WTC11 (cell line): ENCODE measurements at regions not wholly inside any gene's neighbourhood (a gene's known extent, or its start where the extent isn't known, plus 50 kb on each side); places are given as distances from the start of the nearest gene placed in this dataset.

ENCODE experiments used
- ATAC-seq: fragments of 200-7000 bp; cut with Tn5 transposase; 2 replicates; pipeline ENCODE4 v1.10.0; 2021; ENCODE audit warnings: mild to moderate bottlenecking, moderate library complexity
- CTCF ChIA-PET: fragments of 300-600 bp; sonication (Branson Sonifier 250); formaldehyde crosslinking; loops from one replicate; lab custom pipeline; 2021; ENCODE audit warnings: antibody characterized with exemption; lab: Charles Lee
- POLR2A ChIA-PET: fragments of 350-600 bp; sonication (Branson Sonifier 250); formaldehyde crosslinking; loops from one replicate; lab custom pipeline; 2021; ENCODE audit warnings: antibody characterized with exemption; lab: Charles Lee
- DNase-seq: peaks from one replicate; pipeline ENCODE4 v3.0.0; 2021; ENCODE audit warnings: low spot score
- H3K27ac Mint-ChIP-seq: 2 replicates; pipeline ENCODE4 v1.8.0; 2021; ENCODE audit warnings: mixed read lengths
- H3K27me3 Mint-ChIP-seq: 2 replicates; pipeline ENCODE4 v1.8.0; 2021; ENCODE audit warnings: low read depth, mild to moderate bottlenecking, moderate library complexity, mixed read lengths
- H3K36me3 Mint-ChIP-seq: 2 replicates; pipeline ENCODE4 v1.8.0; 2021; ENCODE audit warnings: mixed read lengths
- H3K4me1 Mint-ChIP-seq: 2 replicates; pipeline ENCODE4 v1.8.0; 2022; ENCODE audit warnings: mixed read lengths
- H3K4me3 Mint-ChIP-seq: 2 replicates; pipeline ENCODE4 v1.8.0; 2021; ENCODE audit warnings: mild to moderate bottlenecking, moderate library complexity, mixed read lengths
- H3K9me3 Mint-ChIP-seq: 2 replicates; pipeline ENCODE4 v1.8.0; 2021; ENCODE audit warnings: mixed read lengths
- ELF4 ChIP-seq: sonication (generic); formaldehyde crosslinking; IDR thresholded peaks from 2 replicates; pipeline ENCODE4 v1.8.1; 2022; ENCODE audit warnings: low read depth, mild to moderate bottlenecking, moderate library complexity, missing genetic modification reagents
- EMX1 ChIP-seq: fragments of 250-450 bp; sonication (Bioruptor Pico); IDR thresholded peaks from 2 replicates; pipeline ENCODE4 v1.8.0; 2021; ENCODE audit warnings: mild to moderate bottlenecking
- ETV6 ChIP-seq: sonication (generic); formaldehyde crosslinking; IDR thresholded peaks from 2 replicates; pipeline ENCODE4 v1.8.1; 2022; ENCODE audit warnings: mild to moderate bottlenecking, missing genetic modification reagents
- FOXK1 ChIP-seq: sonication (generic); formaldehyde crosslinking; IDR thresholded peaks from 2 replicates; pipeline ENCODE4 v1.8.0; 2022; ENCODE audit warnings: mild to moderate bottlenecking, moderate library complexity, missing genetic modification reagents
- FOXP1 ChIP-seq: sonication (generic); formaldehyde crosslinking; IDR thresholded peaks from 2 replicates; pipeline ENCODE4 v1.8.0; 2022; ENCODE audit warnings: missing genetic modification reagents, mild to moderate bottlenecking, moderate library complexity, borderline replicate concordance
- GABPB1 ChIP-seq: sonication (generic); formaldehyde crosslinking; IDR thresholded peaks from 2 replicates; pipeline ENCODE4 v1.8.1; 2023; ENCODE audit warnings: mild to moderate bottlenecking, missing genetic modification reagents
- HMGA2 ChIP-seq: fragments of 250-450 bp; sonication (Bioruptor Pico); IDR thresholded peaks from 2 replicates; pipeline ENCODE4 v1.4.0; 2021; ENCODE audit warnings: mild to moderate bottlenecking, moderate library complexity
- JUN ChIP-seq: sonication (generic); formaldehyde crosslinking; IDR thresholded peaks from 2 replicates; pipeline ENCODE4 v1.8.0; 2023; ENCODE audit warnings: mild to moderate bottlenecking, missing genetic modification reagents
- NFYB ChIP-seq: sonication (generic); formaldehyde crosslinking; conservative IDR thresholded peaks from 2 replicates; pipeline ENCODE4 v1.8.0; 2022; ENCODE audit warnings: low read depth, missing genetic modification reagents
- NR1H2 ChIP-seq: sonication (generic); formaldehyde crosslinking; IDR thresholded peaks from 2 replicates; pipeline ENCODE4 v1.9.0; 2021; ENCODE audit warnings: mild to moderate bottlenecking, moderate library complexity, missing genetic modification reagents
- OVOL2 ChIP-seq: fragments of 250-450 bp; sonication (Bioruptor Pico); IDR thresholded peaks from 2 replicates; pipeline ENCODE4 v1.9.0; 2021; ENCODE audit warnings: mild to moderate bottlenecking, borderline replicate concordance
- RORB ChIP-seq: fragments of 250-450 bp; sonication (Bioruptor Pico); IDR thresholded peaks from 2 replicates; pipeline ENCODE4 v1.9.0; 2021; ENCODE audit warnings: mild to moderate bottlenecking
- SMAD4 ChIP-seq: sonication (generic); formaldehyde crosslinking; IDR thresholded peaks from 2 replicates; pipeline ENCODE4 v1.8.0; 2022; ENCODE audit warnings: mild to moderate bottlenecking, missing genetic modification reagents
- SOX15 ChIP-seq: fragments of 250-450 bp; sonication (Bioruptor Pico); IDR thresholded peaks from 2 replicates; pipeline ENCODE4 v1.9.0; 2021; ENCODE audit warnings: mild to moderate bottlenecking
- SP1 ChIP-seq: sonication (generic); formaldehyde crosslinking; conservative IDR thresholded peaks from 2 replicates; pipeline ENCODE4 v1.8.1; 2022; ENCODE audit warnings: missing genetic modification reagents
- TCF7 ChIP-seq: sonication (generic); formaldehyde crosslinking; IDR thresholded peaks from 2 replicates; pipeline ENCODE4 v1.8.0; 2022; ENCODE audit warnings: mild to moderate bottlenecking, low read depth, missing genetic modification reagents, moderate library complexity
- TEAD1 ChIP-seq: sonication (generic); formaldehyde crosslinking; IDR thresholded peaks from 2 replicates; pipeline ENCODE4 v1.8.0; 2022; ENCODE audit warnings: mild to moderate bottlenecking, missing genetic modification reagents
- ZNF138 ChIP-seq: sonication (generic); formaldehyde crosslinking; conservative IDR thresholded peaks from 2 replicates; pipeline ENCODE4 v1.8.1; 2022; ENCODE audit warnings: mild to moderate bottlenecking, moderate library complexity, missing genetic modification reagents
- TF ChIP-seq, protein P1 (sequence below): sonication (generic); formaldehyde crosslinking; IDR thresholded peaks from 2 replicates; pipeline ENCODE4 v1.8.1; 2022; ENCODE audit warnings: low read depth, mild to moderate bottlenecking, moderate library complexity, missing genetic modification reagents, borderline replicate concordance
- TF ChIP-seq, protein P2 (sequence below): fragments of 250-450 bp; sonication (Bioruptor Pico); conservative IDR thresholded peaks from 2 replicates; pipeline ENCODE4 v1.9.0; 2021; ENCODE audit warnings: mild to moderate bottlenecking
- TF ChIP-seq, protein P3 (sequence below): sonication (generic); formaldehyde crosslinking; IDR thresholded peaks from 2 replicates; pipeline ENCODE4 v1.8.0; 2023; ENCODE audit warnings: missing genetic modification reagents
- TF ChIP-seq, protein P4 (sequence below): fragments of 200-600 bp; IDR thresholded peaks from 2 replicates; pipeline ENCODE4 v1.8.0; 2022; ENCODE audit warnings: antibody characterized with exemption
- TF ChIP-seq, protein P5 (sequence below): fragments of 250-450 bp; sonication (Bioruptor Pico); IDR thresholded peaks from 2 replicates; pipeline ENCODE4 v1.9.0; 2021; ENCODE audit warnings: mild to moderate bottlenecking
- TF ChIP-seq, protein P6 (sequence below): sonication (generic); formaldehyde crosslinking; IDR thresholded peaks from 2 replicates; pipeline ENCODE4 v1.8.0; 2022; ENCODE audit warnings: mild to moderate bottlenecking, missing genetic modification reagents
- TF ChIP-seq, protein P7 (sequence below): fragments of 250-450 bp; sonication (Bioruptor Pico); IDR thresholded peaks from 2 replicates; pipeline ENCODE4 v1.8.0; 2021; ENCODE audit warnings: mild to moderate bottlenecking

DNA sequence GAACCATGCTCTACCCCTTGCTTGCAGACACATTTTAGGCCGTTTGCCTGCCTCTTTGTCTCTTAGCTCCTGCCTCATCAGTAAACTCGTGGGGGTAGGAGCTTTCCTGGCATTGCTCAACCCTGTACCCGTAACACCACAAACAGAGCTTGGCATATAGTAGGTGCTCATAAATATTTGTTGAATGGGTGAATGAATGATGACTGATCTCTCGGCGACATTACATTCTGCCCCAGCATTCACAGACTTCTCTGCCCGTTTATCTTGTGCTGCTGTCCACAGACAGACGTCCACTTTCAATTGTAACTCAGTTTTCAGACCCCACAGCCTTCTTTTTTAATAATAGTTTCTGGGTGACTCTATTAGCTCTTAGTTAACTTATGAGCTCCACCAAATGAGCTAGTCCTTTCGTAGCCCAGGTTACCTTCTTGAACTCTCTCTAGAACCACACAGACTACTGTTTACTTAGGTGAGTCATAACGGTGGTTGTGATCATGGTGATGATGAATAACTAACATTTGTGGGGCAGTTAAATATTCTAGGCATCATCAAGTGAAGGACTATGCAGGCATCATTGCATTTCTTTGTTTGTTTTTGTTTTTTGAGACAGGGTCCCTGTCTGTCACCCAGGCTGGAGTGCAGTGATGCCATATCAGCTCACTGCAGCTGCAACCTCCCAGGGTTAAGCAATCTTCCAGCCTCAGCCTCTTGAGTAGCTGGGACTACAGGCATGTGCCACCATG lies 188.4 kb downstream of the ADAMTS15 start:
- Mint-ChIP-seq H3K36me3 (no peaks in the 10 kb centered on the region), H3K4me1 (peaks cover 10% of the 10 kb centered on the region), H3K9me3 (no peaks in the 10 kb centered on the region), H3K27ac (no peak overlapping the region), H3K4me3 (no peak overlapping the region), H3K27me3 (no peaks in the 10 kb centered on the region; the same call in 1 of the 2 replicates)
- POLR2A ChIA-PET, result interaction anchor here (1.0 kb wide), 1 partner anchor 38 kb away, joined by 3 read pairs; no protein-coding TSS in a partner anchor
- ATAC-seq (no peak), DNase-seq (no peak)
- TF ChIP-seq FOXK1 (no peak), TCF7 (CRISPR knock-in tag) (no peak), EMX1 (CRISPR knock-in tag) (no peak), GABPB1 (CRISPR knock-in tag) (no peak), NFYB (CRISPR knock-in tag) (no peak), ELF4 (CRISPR knock-in tag) (no peak), SP1 (no peak), TEAD1 (CRISPR knock-in tag) (no peak), HMGA2 (CRISPR knock-in tag) (no peak), FOXP1 (CRISPR knock-in tag) (no peak), SOX15 (CRISPR knock-in tag) (no peak)
- TF ChIP-seq, protein P1, sequence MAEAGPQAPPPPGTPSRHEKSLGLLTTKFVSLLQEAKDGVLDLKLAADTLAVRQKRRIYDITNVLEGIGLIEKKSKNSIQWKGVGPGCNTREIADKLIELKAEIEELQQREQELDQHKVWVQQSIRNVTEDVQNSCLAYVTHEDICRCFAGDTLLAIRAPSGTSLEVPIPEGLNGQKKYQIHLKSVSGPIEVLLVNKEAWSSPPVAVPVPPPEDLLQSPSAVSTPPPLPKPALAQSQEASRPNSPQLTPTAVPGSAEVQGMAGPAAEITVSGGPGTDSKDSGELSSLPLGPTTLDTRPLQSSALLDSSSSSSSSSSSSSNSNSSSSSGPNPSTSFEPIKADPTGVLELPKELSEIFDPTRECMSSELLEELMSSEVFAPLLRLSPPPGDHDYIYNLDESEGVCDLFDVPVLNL, result no peak
- TF ChIP-seq, protein P2, sequence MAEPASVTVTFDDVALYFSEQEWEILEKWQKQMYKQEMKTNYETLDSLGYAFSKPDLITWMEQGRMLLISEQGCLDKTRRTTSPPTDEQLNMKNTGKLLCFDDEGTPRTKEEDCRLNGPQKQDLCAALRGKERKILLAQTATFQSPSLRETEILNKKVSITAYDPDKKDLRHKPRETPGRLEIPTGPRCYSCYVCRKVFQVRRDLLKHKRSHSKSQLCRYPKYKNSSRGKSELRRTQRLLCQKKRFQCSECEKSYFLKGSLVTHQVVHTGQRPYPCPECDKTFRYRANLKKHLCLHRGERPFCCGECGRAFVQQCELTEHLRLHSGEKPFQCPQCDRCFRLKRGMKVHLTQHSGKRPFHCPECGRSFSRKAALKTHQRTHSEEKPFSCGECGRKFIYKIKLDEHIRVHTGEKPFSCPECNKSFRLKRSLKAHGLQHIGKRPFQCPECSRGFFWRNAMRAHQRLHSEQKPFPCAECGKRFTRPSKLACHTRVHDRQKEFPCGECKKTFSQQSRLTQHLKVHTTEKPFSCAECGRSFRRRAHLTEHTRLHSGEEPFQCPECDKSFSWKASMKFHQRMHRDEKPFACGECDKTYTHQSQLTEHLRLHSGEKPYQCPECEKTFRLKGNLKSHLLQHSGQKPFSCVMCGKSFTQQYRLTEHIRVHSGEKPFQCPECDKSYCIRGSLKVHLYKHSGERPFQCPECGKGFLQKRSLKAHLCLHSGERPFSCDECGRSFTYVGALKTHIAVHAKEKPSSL (CRISPR knock-in tag), result no peak
- TF ChIP-seq, protein P3, sequence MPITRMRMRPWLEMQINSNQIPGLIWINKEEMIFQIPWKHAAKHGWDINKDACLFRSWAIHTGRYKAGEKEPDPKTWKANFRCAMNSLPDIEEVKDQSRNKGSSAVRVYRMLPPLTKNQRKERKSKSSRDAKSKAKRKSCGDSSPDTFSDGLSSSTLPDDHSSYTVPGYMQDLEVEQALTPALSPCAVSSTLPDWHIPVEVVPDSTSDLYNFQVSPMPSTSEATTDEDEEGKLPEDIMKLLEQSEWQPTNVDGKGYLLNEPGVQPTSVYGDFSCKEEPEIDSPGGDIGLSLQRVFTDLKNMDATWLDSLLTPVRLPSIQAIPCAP (CRISPR knock-in tag), result no peak
- CTCF ChIA-PET, result interaction anchor here (1.0 kb wide), 1 partner anchor 225 kb away, joined by 5 read pairs; no protein-coding TSS in a partner anchor

DNA sequence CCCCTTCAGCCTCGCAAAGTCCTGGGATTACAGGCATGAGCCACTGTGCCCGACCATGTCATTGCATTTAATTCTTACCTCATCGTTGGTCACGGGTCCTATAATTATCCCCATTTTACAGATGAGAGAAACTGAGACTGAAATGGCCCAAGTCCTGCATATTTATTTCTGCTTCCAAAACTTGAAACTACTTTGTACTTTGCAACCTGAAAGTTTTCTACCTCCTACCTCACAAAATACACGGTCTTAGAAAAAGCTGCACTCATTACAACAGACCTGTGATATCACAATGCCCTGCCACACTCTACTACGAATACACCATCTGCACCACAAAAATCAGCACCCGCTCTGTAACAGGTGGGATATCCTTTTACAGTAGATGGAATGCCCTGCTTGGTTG lies 189.1 kb downstream of the ADAMTS15 start:
- no peak overlapping the region for H3K27ac Mint-ChIP-seq

More for the DNA sequence above, 189.1 kb downstream of the ADAMTS15 start:
- ATAC-seq, result no peak
- Mint-ChIP-seq H3K4me3 (no peak overlapping the region), H3K4me1 (peaks cover 10% of the 10 kb centered on the region), H3K9me3 (no peaks in the 10 kb centered on the region), H3K36me3 (no peaks in the 10 kb centered on the region), H3K27me3 (no peaks in the 10 kb centered on the region; the same call in 1 of the 2 replicates)
- TF ChIP-seq NR1H2 (CRISPR knock-in tag) (no peak), RORB (no peak), ETV6 (no peak), ZNF138 (CRISPR knock-in tag) (no peak), SMAD4 (CRISPR knock-in tag) (no peak), SP1 (no peak), OVOL2 (no peak), JUN (CRISPR knock-in tag) (no peak)
- TF ChIP-seq, protein P4, sequence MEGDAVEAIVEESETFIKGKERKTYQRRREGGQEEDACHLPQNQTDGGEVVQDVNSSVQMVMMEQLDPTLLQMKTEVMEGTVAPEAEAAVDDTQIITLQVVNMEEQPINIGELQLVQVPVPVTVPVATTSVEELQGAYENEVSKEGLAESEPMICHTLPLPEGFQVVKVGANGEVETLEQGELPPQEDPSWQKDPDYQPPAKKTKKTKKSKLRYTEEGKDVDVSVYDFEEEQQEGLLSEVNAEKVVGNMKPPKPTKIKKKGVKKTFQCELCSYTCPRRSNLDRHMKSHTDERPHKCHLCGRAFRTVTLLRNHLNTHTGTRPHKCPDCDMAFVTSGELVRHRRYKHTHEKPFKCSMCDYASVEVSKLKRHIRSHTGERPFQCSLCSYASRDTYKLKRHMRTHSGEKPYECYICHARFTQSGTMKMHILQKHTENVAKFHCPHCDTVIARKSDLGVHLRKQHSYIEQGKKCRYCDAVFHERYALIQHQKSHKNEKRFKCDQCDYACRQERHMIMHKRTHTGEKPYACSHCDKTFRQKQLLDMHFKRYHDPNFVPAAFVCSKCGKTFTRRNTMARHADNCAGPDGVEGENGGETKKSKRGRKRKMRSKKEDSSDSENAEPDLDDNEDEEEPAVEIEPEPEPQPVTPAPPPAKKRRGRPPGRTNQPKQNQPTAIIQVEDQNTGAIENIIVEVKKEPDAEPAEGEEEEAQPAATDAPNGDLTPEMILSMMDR, result no peak
- TF ChIP-seq, protein P5, sequence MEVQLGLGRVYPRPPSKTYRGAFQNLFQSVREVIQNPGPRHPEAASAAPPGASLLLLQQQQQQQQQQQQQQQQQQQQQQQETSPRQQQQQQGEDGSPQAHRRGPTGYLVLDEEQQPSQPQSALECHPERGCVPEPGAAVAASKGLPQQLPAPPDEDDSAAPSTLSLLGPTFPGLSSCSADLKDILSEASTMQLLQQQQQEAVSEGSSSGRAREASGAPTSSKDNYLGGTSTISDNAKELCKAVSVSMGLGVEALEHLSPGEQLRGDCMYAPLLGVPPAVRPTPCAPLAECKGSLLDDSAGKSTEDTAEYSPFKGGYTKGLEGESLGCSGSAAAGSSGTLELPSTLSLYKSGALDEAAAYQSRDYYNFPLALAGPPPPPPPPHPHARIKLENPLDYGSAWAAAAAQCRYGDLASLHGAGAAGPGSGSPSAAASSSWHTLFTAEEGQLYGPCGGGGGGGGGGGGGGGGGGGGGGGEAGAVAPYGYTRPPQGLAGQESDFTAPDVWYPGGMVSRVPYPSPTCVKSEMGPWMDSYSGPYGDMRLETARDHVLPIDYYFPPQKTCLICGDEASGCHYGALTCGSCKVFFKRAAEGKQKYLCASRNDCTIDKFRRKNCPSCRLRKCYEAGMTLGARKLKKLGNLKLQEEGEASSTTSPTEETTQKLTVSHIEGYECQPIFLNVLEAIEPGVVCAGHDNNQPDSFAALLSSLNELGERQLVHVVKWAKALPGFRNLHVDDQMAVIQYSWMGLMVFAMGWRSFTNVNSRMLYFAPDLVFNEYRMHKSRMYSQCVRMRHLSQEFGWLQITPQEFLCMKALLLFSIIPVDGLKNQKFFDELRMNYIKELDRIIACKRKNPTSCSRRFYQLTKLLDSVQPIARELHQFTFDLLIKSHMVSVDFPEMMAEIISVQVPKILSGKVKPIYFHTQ, result no peak
- TF ChIP-seq, protein P6, sequence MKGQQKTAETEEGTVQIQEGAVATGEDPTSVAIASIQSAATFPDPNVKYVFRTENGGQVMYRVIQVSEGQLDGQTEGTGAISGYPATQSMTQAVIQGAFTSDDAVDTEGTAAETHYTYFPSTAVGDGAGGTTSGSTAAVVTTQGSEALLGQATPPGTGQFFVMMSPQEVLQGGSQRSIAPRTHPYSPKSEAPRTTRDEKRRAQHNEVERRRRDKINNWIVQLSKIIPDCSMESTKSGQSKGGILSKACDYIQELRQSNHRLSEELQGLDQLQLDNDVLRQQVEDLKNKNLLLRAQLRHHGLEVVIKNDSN, result no peak
- TF ChIP-seq, protein P7, sequence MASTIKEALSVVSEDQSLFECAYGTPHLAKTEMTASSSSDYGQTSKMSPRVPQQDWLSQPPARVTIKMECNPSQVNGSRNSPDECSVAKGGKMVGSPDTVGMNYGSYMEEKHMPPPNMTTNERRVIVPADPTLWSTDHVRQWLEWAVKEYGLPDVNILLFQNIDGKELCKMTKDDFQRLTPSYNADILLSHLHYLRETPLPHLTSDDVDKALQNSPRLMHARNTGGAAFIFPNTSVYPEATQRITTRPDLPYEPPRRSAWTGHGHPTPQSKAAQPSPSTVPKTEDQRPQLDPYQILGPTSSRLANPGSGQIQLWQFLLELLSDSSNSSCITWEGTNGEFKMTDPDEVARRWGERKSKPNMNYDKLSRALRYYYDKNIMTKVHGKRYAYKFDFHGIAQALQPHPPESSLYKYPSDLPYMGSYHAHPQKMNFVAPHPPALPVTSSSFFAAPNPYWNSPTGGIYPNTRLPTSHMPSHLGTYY (CRISPR knock-in tag), result no peak
- no peak for DNase-seq
- POLR2A ChIA-PET, result interaction anchor here (1.0 kb wide), 1 partner anchor 37 kb away, joined by 3 read pairs; no protein-coding TSS in a partner anchor
- CTCF ChIA-PET, result no interaction called here
